ENCODE measurements at regions not wholly inside any gene's neighbourhood (a gene's known extent, or its start where the extent isn't known, plus 50 kb on each side); places are given as distances from the start of the nearest gene placed in this dataset.
A peak's percentile ranks its signal among the peaks of the same experiment; 100 is the strongest.

DNA sequence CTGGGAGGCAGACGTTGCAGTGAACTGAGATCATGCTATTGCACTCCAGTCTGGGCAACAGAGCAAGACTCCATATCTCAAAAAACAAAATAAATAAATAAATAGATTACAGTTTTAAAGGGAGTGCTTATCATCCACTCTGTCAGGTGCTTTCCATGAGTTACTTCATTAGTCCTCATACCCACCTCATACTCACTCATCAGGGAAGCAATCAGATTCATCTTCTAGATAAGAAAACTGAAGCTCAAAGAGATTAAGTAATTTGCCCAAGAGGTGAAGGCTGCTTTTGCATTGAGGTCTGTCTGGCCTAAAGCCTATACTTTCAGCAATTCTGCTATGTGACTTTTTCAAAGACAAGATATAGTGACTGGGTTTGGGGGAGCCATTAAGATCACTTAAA, 101.0 kb downstream of the RASSF10 start:
- no peak for DNase-seq (ENCODE audit: low read depth in 2 of 2)
- H3K4me3 ChIP-seq (replicated peaks in 1 of 2; ENCODE audit: low read depth in 2 of 2, low read length in 2 of 2), result no peak overlapping the region
- TF ChIP-seq, protein P1, sequence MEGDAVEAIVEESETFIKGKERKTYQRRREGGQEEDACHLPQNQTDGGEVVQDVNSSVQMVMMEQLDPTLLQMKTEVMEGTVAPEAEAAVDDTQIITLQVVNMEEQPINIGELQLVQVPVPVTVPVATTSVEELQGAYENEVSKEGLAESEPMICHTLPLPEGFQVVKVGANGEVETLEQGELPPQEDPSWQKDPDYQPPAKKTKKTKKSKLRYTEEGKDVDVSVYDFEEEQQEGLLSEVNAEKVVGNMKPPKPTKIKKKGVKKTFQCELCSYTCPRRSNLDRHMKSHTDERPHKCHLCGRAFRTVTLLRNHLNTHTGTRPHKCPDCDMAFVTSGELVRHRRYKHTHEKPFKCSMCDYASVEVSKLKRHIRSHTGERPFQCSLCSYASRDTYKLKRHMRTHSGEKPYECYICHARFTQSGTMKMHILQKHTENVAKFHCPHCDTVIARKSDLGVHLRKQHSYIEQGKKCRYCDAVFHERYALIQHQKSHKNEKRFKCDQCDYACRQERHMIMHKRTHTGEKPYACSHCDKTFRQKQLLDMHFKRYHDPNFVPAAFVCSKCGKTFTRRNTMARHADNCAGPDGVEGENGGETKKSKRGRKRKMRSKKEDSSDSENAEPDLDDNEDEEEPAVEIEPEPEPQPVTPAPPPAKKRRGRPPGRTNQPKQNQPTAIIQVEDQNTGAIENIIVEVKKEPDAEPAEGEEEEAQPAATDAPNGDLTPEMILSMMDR (IDR thresholded peaks at IDR 0.05; ENCODE audit: low read depth, low read length), result no peak

DNA sequence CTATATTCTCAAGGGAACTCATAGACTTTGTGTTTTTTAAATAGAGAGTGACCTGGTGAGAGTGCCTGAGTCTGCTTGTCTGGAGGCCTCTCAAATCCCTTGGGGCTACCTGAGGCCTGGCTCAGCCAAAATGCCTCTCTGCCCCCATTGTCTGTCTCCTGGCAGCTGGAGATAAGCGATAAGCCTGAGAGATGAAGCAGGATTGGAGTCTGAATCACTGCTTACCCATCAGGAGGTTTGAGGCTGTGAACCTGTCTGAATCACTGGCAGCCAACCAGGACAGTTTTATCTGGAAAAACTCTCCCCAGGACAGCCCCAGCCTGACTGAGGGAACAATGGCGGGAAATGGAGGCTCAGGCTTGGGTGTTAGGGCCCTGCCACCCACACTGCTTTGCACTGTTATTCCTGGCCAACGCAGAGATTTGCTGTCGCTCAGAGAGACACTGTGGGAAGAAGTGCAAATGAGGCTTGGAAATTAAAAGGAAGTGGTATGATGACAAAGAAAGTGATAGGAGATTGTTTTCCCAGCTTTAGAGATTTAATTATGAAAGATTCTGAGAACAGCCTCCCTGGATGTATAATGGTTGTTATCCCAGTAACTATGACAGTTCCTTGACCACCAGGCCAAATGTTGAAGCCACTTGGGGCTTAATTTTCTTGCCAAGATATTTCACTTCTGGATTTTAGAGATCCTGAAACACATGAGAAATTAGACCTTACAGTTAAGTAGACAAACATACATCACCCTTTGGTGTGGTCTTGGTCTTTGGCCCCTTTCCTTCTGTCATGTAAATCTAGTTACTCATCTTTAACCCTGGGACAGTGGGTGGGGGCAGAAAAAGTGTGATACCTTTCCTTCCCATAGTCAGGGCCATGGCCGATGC, 102.1 kb downstream of the RASSF10 start:
- peak; percentile 25 to 78 for DNase-seq (ENCODE audit: low read depth in 2 of 2)
- TF ChIP-seq, protein P1 (IDR thresholded peaks at IDR 0.05; ENCODE audit: low read depth, low read length), result no peak

DNA sequence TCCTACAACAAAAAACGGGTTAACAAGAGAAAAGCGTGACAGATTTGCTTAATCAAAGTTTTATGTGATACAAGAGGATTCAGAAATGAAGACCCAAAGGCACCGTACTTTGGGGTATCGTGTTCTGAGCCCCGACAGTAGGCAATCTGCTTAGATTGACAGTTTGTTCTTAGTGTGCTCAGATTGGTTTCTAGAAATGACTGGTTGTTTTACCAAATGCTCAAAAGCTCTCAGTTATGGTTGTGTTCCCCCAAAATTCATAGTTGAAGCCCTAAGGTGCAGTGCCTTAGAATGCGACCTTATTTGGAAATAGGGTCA, 102.7 kb downstream of the RASSF10 start:
- no peak for DNase-seq (ENCODE audit: low read depth in 2 of 2)
- TF ChIP-seq, protein P1 (IDR thresholded peaks at IDR 0.05; ENCODE audit: low read depth, low read length), result no peak
- H3K4me3 ChIP-seq (replicated peaks in 1 of 2; ENCODE audit: low read depth in 2 of 2, low read length in 2 of 2), result no peak overlapping the region

More for the DNA sequence above, 102.1 kb downstream of the RASSF10 start:
- no peak overlapping the region for H3K4me3 ChIP-seq (replicated peaks in 1 of 2; ENCODE audit: low read depth in 2 of 2, low read length in 2 of 2)

DNA sequence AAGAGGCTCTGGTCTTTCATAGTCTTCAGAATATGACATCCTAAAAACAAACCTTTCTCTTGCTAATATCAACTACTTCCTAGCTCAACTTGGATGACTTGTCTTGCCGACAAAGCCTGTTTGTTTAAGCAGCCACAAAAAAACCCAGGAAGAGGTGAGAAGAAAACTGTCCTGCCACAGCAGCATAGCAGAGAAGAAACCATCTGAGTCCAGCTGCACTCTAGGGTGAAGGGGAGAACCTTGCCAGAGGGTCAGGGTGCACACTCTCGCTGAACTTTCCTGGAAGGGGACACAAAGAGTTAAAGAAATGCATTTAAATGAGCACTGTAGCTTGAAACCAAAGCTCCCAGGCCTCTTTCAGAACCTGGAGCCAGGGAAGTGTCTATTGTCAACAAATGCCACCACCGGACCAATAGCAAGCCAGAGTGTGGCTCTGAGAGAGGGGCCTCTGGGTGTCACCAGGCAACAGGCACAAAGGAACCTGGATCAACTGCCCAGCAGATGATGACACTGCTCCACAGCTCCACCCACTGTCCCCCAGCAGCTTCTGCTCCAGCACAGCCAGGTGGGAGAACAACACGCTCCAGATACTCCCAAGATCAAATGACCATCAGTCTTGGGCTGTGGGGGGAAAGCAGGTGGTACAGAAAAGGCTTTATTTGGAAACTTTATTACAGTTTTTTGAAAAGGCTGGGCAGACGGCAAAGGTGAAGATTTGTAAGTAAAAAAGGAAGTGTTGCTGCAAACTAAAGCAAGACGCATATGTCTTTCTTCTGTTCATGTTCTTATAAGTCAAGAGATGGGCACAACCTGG, 105.7 kb downstream of the RASSF10 start:
- no peak for DNase-seq (ENCODE audit: low read depth in 2 of 2)
- TF ChIP-seq, protein P1 (IDR thresholded peaks at IDR 0.05; ENCODE audit: low read depth, low read length), result no peak
- no peak overlapping the region for H3K4me3 ChIP-seq (replicated peaks in 1 of 2; ENCODE audit: low read depth in 2 of 2, low read length in 2 of 2)

DNA sequence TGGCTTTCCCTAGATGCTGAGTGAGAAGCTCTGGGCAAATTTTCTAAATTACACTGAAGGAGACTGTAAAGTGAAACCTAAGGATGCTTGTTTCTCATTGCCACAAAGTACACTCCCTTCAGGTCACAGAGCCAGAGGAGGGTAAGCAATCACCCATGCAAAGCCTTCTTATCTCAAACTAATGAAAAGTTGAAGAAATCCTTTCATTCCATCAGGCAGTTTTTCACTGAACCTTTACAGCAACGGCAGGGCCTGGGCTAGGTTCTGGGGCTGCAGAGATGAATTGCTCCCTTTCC, 106.2 kb downstream of the RASSF10 start:
- no peak for DNase-seq (ENCODE audit: low read depth in 2 of 2)
- no peak overlapping the region for H3K4me3 ChIP-seq (replicated peaks in 1 of 2; ENCODE audit: low read depth in 2 of 2, low read length in 2 of 2)
- TF ChIP-seq, protein P1 (IDR thresholded peaks at IDR 0.05; ENCODE audit: low read depth, low read length), result no peak

DNA sequence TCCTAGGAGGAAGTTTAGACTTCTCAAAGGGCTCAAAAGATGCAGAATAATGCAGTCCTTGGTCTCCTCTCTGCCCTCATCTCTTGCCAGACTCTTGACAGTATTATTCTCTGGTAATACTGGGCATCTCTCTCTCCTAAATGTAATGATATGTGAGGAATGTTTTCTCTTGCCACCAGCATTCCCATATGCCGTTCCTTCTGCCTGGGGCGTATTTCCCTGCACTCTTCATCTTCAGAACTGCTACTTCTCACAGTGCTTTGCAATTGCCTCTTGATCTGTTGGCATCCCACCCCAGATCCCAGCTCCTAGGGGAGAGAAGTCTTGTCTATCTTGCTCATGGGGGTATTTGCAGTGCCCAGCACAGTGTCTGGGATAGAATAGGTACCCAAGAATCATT, 107.4 kb downstream of the RASSF10 start:
- TF ChIP-seq, protein P1 (IDR thresholded peaks at IDR 0.05; ENCODE audit: low read depth, low read length), result no peak
- DNase-seq (ENCODE audit: low read depth in 2 of 2), result no peak
- no peak overlapping the region for H3K4me3 ChIP-seq (replicated peaks in 1 of 2; ENCODE audit: low read depth in 2 of 2, low read length in 2 of 2)
